Osteocyte (in vitro differentiated cells): ENCODE measurements at regions not wholly inside any gene's neighbourhood (a gene's known extent, or its start where the extent isn't known, plus 50 kb on each side); places are given as distances from the start of the nearest gene placed in this dataset.

ENCODE experiments used
- DNase-seq: peaks from one replicate; pipeline ENCODE4 v3.0.0; 2021; ENCODE audit warnings: mixed read lengths; ENCODE audit not compliant: unreplicated experiment; ENCODE audit errors: extremely low spot score
- H3K27ac Mint-ChIP-seq: one replicate; pipeline ENCODE4 v1.8.0; 2021; ENCODE audit warnings: mild to moderate bottlenecking, mixed read lengths; ENCODE audit not compliant: unreplicated experiment
- H3K27me3 Mint-ChIP-seq: one replicate; pipeline ENCODE4 v1.8.0; 2021; ENCODE audit warnings: mixed read lengths; ENCODE audit not compliant: unreplicated experiment
- H3K36me3 Mint-ChIP-seq: one replicate; pipeline ENCODE4 v1.8.0; 2021; ENCODE audit warnings: mixed read lengths; ENCODE audit not compliant: unreplicated experiment
- H3K4me1 Mint-ChIP-seq: one replicate; pipeline ENCODE4 v1.8.0; 2021; ENCODE audit warnings: mixed read lengths; ENCODE audit not compliant: unreplicated experiment
- H3K4me3 Mint-ChIP-seq: one replicate; pipeline ENCODE4 v1.8.0; 2021; ENCODE audit warnings: mild to moderate bottlenecking, moderate library complexity, mixed read lengths; ENCODE audit not compliant: unreplicated experiment
- H3K9me3 Mint-ChIP-seq: one replicate; pipeline ENCODE4 v1.8.0; 2021; ENCODE audit warnings: mixed read lengths; ENCODE audit not compliant: unreplicated experiment
- TF ChIP-seq, protein P1 (sequence below): fragments of 200-600 bp; sonication (generic); IDR thresholded peaks from 2 replicates; pipeline ENCODE4 v1.5.0; 2021; ENCODE audit warnings: antibody characterized with exemption, mild to moderate bottlenecking, moderate library complexity

DNA sequence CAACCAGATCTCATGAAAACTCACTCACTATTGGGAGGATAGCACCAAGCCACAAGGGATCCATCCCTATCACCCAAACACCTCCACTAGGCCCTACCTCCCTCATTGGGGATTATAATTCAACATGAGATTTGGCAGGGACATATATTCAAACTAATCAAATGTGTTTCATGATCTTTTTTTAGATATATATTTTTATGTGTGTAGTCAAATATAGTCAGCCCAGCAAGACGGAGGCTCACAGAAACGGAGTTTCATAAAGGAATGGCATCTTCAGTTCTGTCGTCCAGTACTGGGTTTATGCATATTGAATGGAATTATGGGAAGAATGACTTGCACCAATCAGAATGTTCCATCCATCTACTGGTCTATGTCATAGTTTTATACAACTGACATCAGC, 343.3 kb upstream of the KAZN start:
- H3K27me3 Mint-ChIP-seq = peaks cover 1% of the 10 kb centered on the region
- TF ChIP-seq, protein P1, sequence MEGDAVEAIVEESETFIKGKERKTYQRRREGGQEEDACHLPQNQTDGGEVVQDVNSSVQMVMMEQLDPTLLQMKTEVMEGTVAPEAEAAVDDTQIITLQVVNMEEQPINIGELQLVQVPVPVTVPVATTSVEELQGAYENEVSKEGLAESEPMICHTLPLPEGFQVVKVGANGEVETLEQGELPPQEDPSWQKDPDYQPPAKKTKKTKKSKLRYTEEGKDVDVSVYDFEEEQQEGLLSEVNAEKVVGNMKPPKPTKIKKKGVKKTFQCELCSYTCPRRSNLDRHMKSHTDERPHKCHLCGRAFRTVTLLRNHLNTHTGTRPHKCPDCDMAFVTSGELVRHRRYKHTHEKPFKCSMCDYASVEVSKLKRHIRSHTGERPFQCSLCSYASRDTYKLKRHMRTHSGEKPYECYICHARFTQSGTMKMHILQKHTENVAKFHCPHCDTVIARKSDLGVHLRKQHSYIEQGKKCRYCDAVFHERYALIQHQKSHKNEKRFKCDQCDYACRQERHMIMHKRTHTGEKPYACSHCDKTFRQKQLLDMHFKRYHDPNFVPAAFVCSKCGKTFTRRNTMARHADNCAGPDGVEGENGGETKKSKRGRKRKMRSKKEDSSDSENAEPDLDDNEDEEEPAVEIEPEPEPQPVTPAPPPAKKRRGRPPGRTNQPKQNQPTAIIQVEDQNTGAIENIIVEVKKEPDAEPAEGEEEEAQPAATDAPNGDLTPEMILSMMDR = no peak
- peaks cover 9% of the 10 kb centered on the region for H3K9me3 Mint-ChIP-seq
- H3K27ac Mint-ChIP-seq = no peak overlapping the region
- no peak overlapping the region for H3K4me3 Mint-ChIP-seq
- no peaks in the 10 kb centered on the region for H3K36me3 Mint-ChIP-seq
- no peaks in the 10 kb centered on the region for H3K4me1 Mint-ChIP-seq
- DNase-seq = no peak

DNA sequence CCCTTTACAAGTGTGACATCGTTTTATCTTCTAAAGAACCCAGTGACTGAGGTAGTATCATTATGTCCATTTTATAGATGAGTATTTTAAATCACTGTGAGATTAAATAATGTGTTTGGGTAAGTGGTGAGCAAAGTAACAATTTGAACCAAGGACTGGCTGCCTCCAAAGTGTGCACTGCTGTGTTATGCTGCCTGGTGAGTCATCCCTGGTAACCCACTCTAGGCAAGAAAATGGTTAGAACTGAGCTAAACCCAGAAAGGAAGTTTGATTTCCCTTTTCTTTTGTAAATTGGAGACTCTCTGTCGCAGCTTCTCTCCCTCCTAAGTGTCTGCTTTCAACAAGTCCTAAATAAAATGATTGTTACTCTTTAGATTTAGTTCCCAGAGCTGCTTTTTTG, 342.8 kb upstream of the KAZN start:
- H3K27ac Mint-ChIP-seq = no peak overlapping the region
- TF ChIP-seq, protein P1 = no peak
- H3K4me1 Mint-ChIP-seq = no peaks in the 10 kb centered on the region
- no peak for DNase-seq
- H3K4me3 Mint-ChIP-seq = no peak overlapping the region
- H3K36me3 Mint-ChIP-seq = no peaks in the 10 kb centered on the region
- no peaks in the 10 kb centered on the region for H3K27me3 Mint-ChIP-seq
- peaks cover 9% of the 10 kb centered on the region for H3K9me3 Mint-ChIP-seq

- no peaks in the 10 kb centered on the region for H3K4me1 Mint-ChIP-seq
- no peak overlapping the region for H3K4me3 Mint-ChIP-seq
- peaks cover 9% of the 10 kb centered on the region for H3K9me3 Mint-ChIP-seq
- no peaks in the 10 kb centered on the region for H3K36me3 Mint-ChIP-seq
- TF ChIP-seq, protein P1 = no peak
- H3K27me3 Mint-ChIP-seq = peaks cover 2% of the 10 kb centered on the region
- DNase-seq = no peak
- no peak overlapping the region for H3K27ac Mint-ChIP-seq
These were observed 339.2 kb upstream of the KAZN start for GRCh38 chr1:14259191-14259757.

- Mint-ChIP-seq H3K4me3 (no peak overlapping the region), H3K36me3 (no peaks in the 10 kb centered on the region), H3K27me3 (peaks cover 2% of the 10 kb centered on the region), H3K27ac (no peak overlapping the region), H3K9me3 (peaks cover 9% of the 10 kb centered on the region), H3K4me1 (no peaks in the 10 kb centered on the region)
- TF ChIP-seq, protein P1 = no peak
- DNase-seq = no peak
These were observed 338.0 kb upstream of the KAZN start for GRCh38 chr1:14260480-14260879.

- no peak overlapping the region for H3K27ac Mint-ChIP-seq
- peaks cover 9% of the 10 kb centered on the region for H3K9me3 Mint-ChIP-seq
- no peaks in the 10 kb centered on the region for H3K4me1 Mint-ChIP-seq
- no peak overlapping the region for H3K4me3 Mint-ChIP-seq
- no peaks in the 10 kb centered on the region for H3K36me3 Mint-ChIP-seq
- no peak for DNase-seq
- H3K27me3 Mint-ChIP-seq = peaks cover 2% of the 10 kb centered on the region
- TF ChIP-seq, protein P1 = no peak
These were observed 337.1 kb upstream of the KAZN start for GRCh38 chr1:14261395-14261794.
